Prostate gland (tissue), 2 donors: ENCODE measurements at regions not wholly inside any gene's neighbourhood (a gene's known extent, or its start where the extent isn't known, plus 50 kb on each side); places are given as distances from the start of the nearest gene placed in this dataset.

Source experiments
- DNase-seq: peaks from one replicate; pipeline ENCODE4 v3.0.0-alpha.2; 2019; ENCODE audit warnings: low spot score
- H3K27ac ChIP-seq, 2 donors: fragments of 200-600 bp; sonication (generic); 2 replicates each; pipeline ENCODE4 v1.5.1; 2017 to 2019
- H3K27me3 ChIP-seq: fragments of 200-600 bp; sonication (generic); replicated peaks from 2 replicates; pipeline ENCODE4 v1.5.1; 2019; ENCODE audit not compliant: insufficient read depth
- H3K36me3 ChIP-seq, 2 donors: fragments of 200-600 bp; sonication (generic); 1 replicate in 1 of 2; 2 replicates in 1 of 2; pipeline versions ENCODE4 v1.5.1 to v1.8.1; 2017 to 2019
- H3K4me1 ChIP-seq: fragments of 200-600 bp; sonication (generic); replicated peaks from 2 replicates; pipeline ENCODE4 v1.5.1; 2019
- H3K4me3 ChIP-seq, 2 donors: fragments of 200-600 bp; sonication (generic); 2 replicates each; pipeline ENCODE4 v1.5.1; 2017 to 2019
- H3K9me3 ChIP-seq: fragments of 200-600 bp; sonication (generic); 2 replicates; pipeline ENCODE4 v1.5.1; 2017
- CTCF ChIP-seq, 4 experiments: fragments of 200-600 bp in 2 of 4; fragments of 450-650 bp in 2 of 4; sonication (generic) in 2 of 4; IDR thresholded peaks; 1 replicate in 3 of 4; 2 replicates in 1 of 4; pipeline ENCODE4 v1.5.1; 2016 to 2019; ENCODE audit warnings: antibody characterized with exemption in 4 of 4, mild to moderate bottlenecking in 2 of 4, moderate library complexity in 2 of 4
- POLR2A ChIP-seq: fragments of 450-650 bp; IDR thresholded peaks from one replicate; pipeline ENCODE4 v1.6.1; 2016; ENCODE audit warnings: antibody characterized with exemption, mild to moderate bottlenecking
- POLR2AphosphoS5 ChIP-seq: sonication (generic); formaldehyde crosslinking; IDR thresholded peaks from one replicate; pipeline ENCODE4 v1.6.1; 2017; ENCODE audit warnings: antibody characterized with exemption
- WGBS: methylation state at CpG from one replicate; pipeline ENCODE4 v1.1.5; 2018; 5-methylcytosine and 5-hydroxymethylcytosine counted together
- intact Hi-C: fragments of 100-400 bp; cut with DNase I; formaldehyde crosslinking; loops from one replicate; pipeline ENCODE4 v1.14.2; 2022

- 78% methylated on average over 3 of the region's 3 CpGs for WGBS
These were observed 229.1 kb upstream of the STXBP5 start for GRCh38 chr6:146975093-146975492.

GRCh38 chr6:146980900-146981329 lies 223.3 kb upstream of the STXBP5 start:
- Histone ChIP-seq H3K4me3 (no peak overlapping the region), H3K27ac (no peak overlapping the region), H3K9me3 (no peaks in the 10 kb centered on the region), H3K27me3 (no peaks in the 10 kb centered on the region), H3K4me1 (no peaks in the 10 kb centered on the region), H3K36me3 (no peaks in the 10 kb centered on the region)
- no peak for DNase-seq
- TF ChIP-seq CTCF (IDR thresholded peaks at IDR 0.05) = no peak
- no peak for TF ChIP-seq POLR2A
- no peak for TF ChIP-seq POLR2AphosphoS5
- intact Hi-C loops = no loop called here
- 79% methylated on average over 4 of the region's 4 CpGs for WGBS

More at GRCh38 chr6:146975093-146975492, 229.1 kb upstream of the STXBP5 start:
- H3K4me1 ChIP-seq = no peaks in the 10 kb centered on the region
- no peak for TF ChIP-seq CTCF (IDR thresholded peaks at IDR 0.05)
- no peak for TF ChIP-seq POLR2A
- no peak for TF ChIP-seq POLR2AphosphoS5
- H3K9me3 ChIP-seq = no peaks in the 10 kb centered on the region
- no peak overlapping the region for H3K27ac ChIP-seq
- no peaks in the 10 kb centered on the region for H3K27me3 ChIP-seq
- DNase-seq = no peak
- H3K36me3 ChIP-seq = no peaks in the 10 kb centered on the region
- intact Hi-C loops = no loop called here
- H3K4me3 ChIP-seq = no peak overlapping the region

- H3K4me3 ChIP-seq = no peak overlapping the region
- intact Hi-C loops = no loop called here
- TF ChIP-seq CTCF (IDR thresholded peaks at IDR 0.05) = no peak
- no peak for TF ChIP-seq POLR2A
- no peak for TF ChIP-seq POLR2AphosphoS5
- no peak for DNase-seq
- WGBS = 85% methylated on average over 3 of the region's 3 CpGs
- H3K27me3 ChIP-seq = no peaks in the 10 kb centered on the region
- no peaks in the 10 kb centered on the region for H3K36me3 ChIP-seq
- no peaks in the 10 kb centered on the region for H3K4me1 ChIP-seq
- no peak overlapping the region for H3K27ac ChIP-seq
- no peaks in the 10 kb centered on the region for H3K9me3 ChIP-seq
These were observed 222.2 kb upstream of the STXBP5 start for GRCh38 chr6:146981981-146982380.

- intact Hi-C loops = no loop called here
- TF ChIP-seq POLR2A (no peak), POLR2AphosphoS5 (no peak), CTCF (IDR thresholded peaks at IDR 0.05) (no peak)
- Histone ChIP-seq H3K4me3 (no peak overlapping the region), H3K4me1 (no peaks in the 10 kb centered on the region), H3K27ac (no peak overlapping the region), H3K36me3 (no peaks in the 10 kb centered on the region), H3K9me3 (no peaks in the 10 kb centered on the region), H3K27me3 (no peaks in the 10 kb centered on the region)
- no peak for DNase-seq
- 36% methylated on average over 11 of the region's 11 CpGs for WGBS
These were observed 219.8 kb upstream of the STXBP5 start for GRCh38 chr6:146984251-146984924.

GRCh38 chr6:146985111-146985510 lies 219.1 kb upstream of the STXBP5 start:
- Histone ChIP-seq H3K36me3 (no peaks in the 10 kb centered on the region), H3K27me3 (no peaks in the 10 kb centered on the region), H3K9me3 (no peaks in the 10 kb centered on the region), H3K4me3 (no peak overlapping the region), H3K27ac (no peak overlapping the region), H3K4me1 (no peaks in the 10 kb centered on the region)
- intact Hi-C loops = no loop called here
- peak; percentile 60 for DNase-seq
- peak; percentile 53 for TF ChIP-seq POLR2AphosphoS5
- no peak for TF ChIP-seq POLR2A
- 26% methylated on average over 3 of the region's 3 CpGs for WGBS
